Esophagus muscularis mucosa (tissue), 4 donors: ENCODE measurements at regions not wholly inside any gene's neighbourhood (a gene's known extent, or its start where the extent isn't known, plus 50 kb on each side); places are given as distances from the start of the nearest gene placed in this dataset.

Experiments used
- CTCF ChIP-seq, 3 experiments: fragments of 200-600 bp in 2 of 3; fragments of 450-650 bp in 1 of 3; sonication (generic) in 2 of 3; IDR thresholded peaks; one replicate each; pipeline ENCODE4 v1.5.1; 2017 to 2019; ENCODE audit warnings: antibody characterized with exemption in 3 of 3, mild to moderate bottlenecking in 2 of 3, moderate library complexity in 1 of 3
- EP300 ChIP-seq: sonication (generic); formaldehyde crosslinking; IDR thresholded peaks from one replicate; pipeline ENCODE4 v1.6.1; 2017; ENCODE audit warnings: antibody characterized with exemption
- POLR2A ChIP-seq: fragments of 450-650 bp; IDR thresholded peaks from one replicate; pipeline ENCODE4 v1.6.1; 2017; ENCODE audit warnings: antibody characterized with exemption, moderate library complexity, mild to moderate bottlenecking, low read depth
- POLR2AphosphoS5 ChIP-seq, 2 donors: sonication (generic); formaldehyde crosslinking; IDR thresholded peaks; one replicate each; pipeline ENCODE4 v1.6.1; 2017; ENCODE audit warnings: antibody characterized with exemption in 2 of 2

GRCh38 chr9:3698531-3698930 lies 172.7 kb upstream of the RFX3 start:
- no peak for TF ChIP-seq CTCF (IDR thresholded peaks at IDR 0.05)
- TF ChIP-seq POLR2A: no peak
- no peak for TF ChIP-seq POLR2AphosphoS5 (IDR thresholded peaks at IDR 0.05)
- no peak for TF ChIP-seq EP300
